NCI-H1092 (cell line): ENCODE measurements at regions not wholly inside any gene's neighbourhood (a gene's known extent, or its start where the extent isn't known, plus 50 kb on each side); places are given as distances from the start of the nearest gene placed in this dataset.
"Not testable (repeated sequence)": the region's sequence is repeated elsewhere in the genome, so short reads cannot be mapped to it uniquely, and the experiment has no call there.

Experiments
- DNase-seq: peaks from one replicate; lab custom pipeline; 2025; lab: John Stamatoyannopoulos, UW

DNA sequence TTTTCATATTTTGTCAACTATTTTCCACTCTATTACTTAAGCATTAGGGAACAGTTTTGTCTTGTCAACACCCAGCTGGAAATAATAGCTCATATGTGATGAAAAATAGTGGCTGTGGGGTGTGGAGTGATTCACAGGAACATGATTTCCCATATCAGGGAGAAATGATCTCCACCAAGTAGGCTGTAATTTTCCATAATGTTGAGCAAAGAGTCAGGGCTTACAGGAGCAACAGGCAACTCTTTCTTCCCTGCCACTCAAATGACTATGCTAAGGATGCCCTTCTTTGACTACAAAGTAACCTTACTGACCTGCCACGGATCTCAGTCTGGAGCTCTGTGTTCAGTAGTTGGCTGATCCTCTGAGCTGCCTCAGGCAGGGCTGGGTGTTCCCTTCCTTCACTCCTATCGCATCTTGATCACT lies 90.0 kb upstream of the GATB start:
- no peak for DNase-seq

DNA sequence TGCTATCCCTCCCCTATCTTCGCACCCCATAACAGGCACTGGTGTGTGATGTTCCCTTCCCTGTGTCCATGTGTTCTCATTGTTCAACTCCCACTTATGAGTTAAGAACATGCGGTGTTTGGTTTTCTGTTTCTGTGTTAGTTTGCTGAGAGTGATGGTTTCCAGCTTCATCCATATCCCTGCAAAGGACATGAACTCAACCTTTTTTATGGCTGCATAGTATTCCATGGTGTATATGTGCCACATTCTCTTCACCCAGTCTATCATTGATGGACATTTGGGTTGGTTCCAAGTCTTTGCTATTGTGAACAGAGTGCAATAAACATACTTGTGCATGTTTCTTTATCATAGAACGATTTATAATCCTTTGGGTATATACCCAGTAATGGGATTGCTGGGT lies 84.7 kb upstream of the GATB start:
- not testable (repeated sequence) for DNase-seq

DNA sequence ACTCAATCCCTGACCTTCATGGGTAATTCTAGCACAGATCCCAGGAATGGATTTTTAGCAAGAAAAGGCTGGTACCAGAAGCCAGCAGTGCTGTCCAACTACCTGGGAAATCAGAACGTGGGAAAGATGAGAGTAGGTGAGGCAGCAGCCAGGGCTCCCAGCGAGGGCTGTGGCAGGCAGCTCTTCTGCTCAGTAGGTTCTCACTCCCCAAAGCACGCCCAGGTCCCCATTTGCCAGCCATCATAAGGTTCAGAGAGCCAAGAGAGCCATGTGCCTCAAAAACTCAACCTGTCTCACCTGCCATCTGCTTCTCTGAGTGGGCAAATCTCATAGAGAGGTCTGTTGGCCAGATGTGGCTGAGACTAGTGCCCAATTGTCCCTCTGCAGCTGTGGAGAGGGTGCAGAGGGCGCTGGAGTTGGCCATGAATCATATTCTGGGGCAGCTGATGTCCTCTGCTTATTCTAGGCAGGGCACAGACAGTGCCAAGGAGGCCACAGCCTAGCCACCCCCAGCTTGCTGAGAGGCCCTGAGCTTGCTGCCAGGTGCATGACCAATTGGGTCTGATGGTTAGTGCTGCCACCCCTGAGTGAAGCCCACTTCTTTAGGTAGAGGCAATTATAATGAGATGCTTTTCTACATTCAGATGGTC lies 81.7 kb upstream of the GATB start:
- DNase-seq = no peak

DNA sequence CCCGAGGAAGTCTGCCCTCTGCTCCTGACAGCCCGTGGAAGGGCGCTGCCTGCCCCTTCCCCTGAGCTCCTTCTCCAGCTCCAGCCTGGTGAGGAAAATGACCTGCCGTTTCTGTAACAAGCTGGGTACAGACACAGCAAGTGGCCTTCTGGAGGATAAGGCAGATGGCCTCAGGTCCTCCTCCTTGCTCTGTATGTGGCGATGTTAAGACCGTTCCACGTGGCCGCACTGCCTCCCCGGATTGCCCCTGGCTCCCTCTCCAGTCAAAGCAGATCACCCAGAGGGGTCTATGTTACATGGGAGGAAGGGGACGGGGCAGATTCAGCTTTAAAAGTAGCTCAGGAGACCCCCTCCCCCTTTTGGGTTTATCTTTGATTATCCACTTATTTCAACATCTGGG lies 80.3 kb upstream of the GATB start:
- DNase-seq = no peak

DNA sequence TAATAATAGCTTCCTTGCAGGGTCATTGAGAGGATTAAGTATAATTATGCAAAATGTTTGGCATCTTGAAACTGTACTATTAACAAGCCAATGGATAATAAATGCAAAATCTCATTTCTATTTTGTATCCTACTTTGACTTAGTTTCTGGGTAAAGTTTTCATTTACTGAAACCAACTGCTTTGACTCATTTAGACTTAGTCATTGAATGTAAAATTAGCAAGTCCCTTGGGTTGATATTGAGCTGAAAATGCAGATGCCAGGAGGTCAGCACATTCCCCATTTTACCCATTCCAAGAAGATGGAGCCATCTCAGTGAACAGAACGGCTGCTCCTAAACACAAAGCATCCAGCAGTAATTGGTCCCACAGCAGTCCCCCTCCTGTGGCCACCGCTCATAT lies 74.7 kb upstream of the GATB start:
- no peak for DNase-seq

DNA sequence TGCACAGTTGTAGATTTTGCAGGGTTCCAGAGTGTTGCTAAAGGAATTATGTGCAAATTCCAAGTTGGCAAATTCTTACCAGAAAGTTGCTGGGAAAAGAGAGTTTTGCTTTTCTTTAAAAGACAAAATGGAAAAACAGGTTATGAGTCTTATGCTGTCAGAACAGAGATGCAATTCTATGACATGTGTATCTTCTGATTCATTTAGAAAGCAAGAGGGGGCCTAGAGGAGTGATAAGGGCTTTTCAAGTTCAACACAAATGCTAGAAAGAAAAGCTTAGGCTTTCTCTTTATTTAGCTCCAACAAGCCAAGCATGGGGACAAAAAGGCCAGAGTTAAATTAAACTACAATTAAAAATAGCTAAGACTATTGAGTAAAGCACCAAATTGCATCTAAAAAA lies 72.4 kb upstream of the GATB start:
- DNase-seq = no peak

DNA sequence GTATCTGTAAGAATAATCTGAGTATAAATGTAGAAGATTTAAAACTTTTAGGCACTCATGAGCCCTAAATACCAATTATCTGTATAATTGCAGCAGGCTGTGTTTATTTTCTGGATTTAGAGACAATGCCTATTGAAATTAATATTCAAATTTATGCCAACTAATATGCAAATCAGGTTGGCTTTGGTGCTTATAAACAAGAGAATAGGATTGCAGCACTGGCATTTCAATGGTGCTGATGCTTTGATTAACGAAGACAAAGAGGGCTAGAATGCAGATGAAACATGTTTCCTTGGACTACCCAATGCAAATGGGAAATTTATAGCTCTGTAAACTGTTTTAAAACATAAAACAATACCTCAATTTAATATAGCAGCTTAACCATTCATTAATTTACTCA lies 70.7 kb upstream of the GATB start:
- no peak for DNase-seq

DNA sequence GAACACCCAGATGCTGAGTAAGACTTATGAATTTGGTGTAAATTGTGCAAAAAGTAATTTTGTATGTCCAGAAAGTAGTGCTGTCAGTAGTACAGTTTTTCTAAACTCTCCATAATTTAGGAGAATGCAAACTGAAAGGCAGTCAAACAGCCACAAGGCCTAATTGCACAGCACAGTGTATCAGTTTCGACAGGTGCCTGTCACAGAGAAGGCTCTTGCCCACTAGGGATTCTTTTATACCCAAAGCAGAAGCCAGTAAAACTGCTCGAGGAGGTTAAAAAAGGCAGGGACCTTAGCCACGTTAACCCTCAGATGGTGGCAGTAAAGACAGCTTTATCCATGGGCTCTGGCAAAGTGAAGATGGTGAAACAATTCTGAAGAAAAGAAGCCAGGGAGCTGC lies 69.4 kb upstream of the GATB start:
- no peak for DNase-seq

DNA sequence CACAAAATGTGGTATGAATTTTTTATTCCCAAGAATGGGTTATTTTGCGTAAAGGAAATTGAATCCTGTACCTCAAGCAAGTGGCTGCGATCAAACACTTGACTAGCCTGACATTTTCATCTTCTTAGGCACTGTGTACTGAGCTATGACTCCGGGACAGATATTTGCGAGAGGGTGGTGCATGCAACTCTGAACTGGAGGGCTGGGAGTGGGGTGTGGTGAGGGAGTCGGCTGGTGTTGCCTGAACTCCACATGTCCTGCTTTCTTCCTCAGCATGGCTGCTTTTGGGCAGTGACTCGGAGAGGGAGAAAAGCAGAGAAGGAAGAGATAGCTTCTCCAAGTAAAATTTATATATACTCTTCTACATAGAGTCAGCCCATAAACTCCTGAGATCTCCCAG lies 68.5 kb upstream of the GATB start:
- no peak for DNase-seq

DNA sequence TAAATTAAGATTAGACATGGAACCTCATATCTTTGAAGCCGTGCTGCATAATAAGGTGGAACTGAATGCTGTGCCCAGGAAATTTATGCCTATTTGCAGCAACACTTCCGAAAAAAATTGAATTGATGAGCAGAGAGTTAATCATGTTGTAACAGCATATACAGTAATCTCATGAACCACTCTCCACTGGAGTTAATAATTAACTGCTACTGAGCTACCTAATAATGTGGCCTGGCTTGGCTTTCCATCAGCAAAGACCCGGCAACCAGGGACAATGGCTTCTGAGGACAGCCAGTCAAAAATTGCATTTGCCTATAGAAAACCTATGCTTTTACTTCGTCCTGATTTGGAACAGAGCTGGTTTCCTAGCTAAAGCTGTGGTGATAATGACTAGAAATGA lies 63.8 kb upstream of the GATB start:
- no peak for DNase-seq

DNA sequence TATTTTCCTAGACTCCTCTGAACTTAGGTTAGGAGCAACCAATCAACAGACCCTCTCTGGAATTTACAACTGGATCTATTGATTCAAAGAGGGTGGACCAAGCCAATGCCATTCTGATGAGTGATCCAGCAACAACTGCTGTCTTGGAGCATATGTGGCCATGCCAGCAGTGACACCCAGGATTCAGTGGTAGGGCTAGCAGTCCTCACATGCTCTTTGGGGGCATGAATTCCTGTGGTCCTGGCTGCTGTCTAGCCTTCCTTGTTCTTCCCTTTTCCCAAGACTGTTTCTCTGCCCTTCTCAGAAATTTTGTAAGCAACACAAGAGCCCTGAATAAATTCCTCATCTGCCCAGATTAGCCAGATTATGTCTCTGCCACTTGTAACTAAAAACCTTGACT lies 61.5 kb upstream of the GATB start:
- no peak for DNase-seq

DNA sequence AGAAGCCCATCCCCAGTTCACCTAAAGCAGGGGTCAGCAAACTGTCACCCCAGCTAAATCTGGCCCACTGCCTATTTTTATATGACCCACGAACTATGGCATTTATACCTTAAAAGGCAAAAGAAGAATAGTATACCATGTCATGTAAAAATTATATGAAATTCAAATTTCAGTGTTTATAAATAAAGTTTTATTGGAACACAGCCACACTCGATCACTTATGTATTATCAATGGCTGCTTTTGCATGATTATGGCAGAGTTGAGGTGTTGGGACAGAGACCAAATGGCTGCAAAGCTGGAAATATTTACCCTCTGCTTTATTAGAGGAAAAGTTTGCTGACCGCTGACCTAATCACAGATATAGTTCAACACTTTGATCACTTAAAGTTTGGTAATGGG lies 59.2 kb upstream of the GATB start:
- no peak for DNase-seq

DNA sequence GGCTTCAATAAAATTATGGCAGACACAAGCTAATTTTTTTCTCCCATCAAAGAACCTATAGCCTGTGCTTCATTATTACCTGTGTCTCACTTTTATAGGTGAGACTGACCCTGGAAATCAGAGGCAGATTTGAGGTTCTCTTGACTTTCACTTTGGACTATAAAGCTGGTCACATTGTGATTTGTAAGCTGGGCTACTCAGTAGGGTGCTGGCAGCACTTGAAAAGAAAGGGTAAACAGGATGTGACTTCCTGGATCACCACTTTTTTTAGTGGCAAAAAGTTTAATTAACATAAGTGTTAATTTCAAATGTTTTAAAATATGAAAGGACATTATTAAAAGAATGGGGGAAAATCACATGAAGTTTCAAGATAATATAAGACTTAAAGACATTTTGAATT lies 50.6 kb upstream of the GATB start:
- no peak for DNase-seq
